HG03064 (cell line): ENCODE measurements at regions not wholly inside any gene's neighbourhood (a gene's known extent, or its start where the extent isn't known, plus 50 kb on each side); places are given as distances from the start of the nearest gene placed in this dataset.

Experiments used
- ATAC-seq: cut with Tn5 transposase; IDR thresholded peaks from one replicate; pipeline ENCODE4 v1.9.1; 2021; ENCODE audit warnings: low read depth; ENCODE audit not compliant: unreplicated experiment

DNA sequence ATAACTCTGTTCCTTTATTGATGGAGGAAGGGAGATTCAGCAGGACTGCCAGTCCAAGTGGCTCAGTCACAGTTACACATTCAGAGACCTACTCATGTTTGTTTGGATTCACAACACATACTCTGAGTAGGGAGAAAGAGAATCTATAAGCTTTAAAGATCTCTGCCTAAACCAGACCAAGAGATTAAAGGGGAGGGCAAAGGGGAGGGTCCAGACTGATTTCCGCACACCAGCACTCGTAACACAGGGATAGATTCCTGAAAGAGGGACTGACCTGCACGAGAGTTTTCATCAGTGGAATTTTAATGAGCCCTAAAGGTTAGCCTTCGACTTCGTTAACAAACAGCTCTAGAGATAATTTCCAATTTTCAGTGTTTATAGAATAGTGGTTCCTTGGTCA is 71.7 kb upstream of the PMFBP1 start:
- ATAC-seq, result no peak

DNA sequence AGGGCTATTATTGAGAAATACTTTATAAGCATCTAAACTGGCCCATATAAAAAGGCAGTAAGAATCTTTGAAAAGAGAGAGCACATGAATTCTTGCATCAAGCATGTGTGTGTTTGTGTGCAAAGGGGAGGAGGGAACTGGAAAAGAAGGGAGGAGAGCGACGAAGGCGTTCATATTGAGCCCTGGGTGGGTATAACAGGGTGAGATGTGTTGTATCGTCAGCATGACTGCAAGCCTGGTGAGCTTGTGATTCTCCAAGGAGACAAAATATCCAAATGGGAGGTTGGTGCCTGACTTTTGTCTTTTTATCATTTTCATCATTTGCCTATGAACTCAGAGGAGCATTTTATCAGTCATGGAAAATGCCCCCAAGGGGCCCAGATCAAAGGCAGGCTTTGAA is 70.8 kb upstream of the PMFBP1 start:
- ATAC-seq, result no peak

DNA sequence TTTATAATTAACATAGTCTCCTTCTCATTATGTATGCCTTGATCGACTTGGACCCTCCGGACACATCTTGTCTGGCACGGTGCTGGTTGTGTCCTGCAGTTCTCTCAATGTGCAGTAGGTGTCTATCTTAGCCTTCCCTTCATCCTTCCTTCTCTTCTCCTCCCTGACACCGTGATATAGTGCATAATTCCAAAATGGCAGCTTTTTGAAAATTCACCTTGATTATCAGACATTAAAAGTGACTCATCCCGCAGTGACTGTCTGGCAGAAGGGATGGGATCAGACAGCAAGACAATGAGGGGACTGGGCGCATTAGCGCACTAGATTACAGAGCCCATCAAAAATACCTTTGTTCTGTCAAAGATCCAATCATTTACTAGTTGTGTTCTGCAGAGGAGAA is 70.0 kb upstream of the PMFBP1 start:
- no peak for ATAC-seq

DNA sequence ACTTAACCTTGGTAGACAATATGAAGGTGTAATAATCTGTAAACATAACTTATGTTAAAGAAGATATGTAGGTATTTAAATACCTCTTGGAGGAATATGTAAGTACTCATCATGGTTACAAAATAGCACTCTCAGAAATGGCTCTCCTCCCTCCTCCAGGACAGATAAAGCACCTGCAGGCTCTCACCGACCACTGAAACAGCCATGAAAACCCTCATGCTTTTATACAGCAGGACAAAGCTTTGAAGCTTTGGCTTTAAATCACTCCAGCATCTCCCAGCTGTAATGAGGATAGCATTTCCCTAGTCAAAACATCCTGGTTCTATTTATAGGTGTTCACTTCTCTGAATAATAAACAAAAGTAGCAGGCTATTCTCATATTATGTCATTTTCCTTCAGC is 69.1 kb upstream of the PMFBP1 start:
- ATAC-seq, result no peak

DNA sequence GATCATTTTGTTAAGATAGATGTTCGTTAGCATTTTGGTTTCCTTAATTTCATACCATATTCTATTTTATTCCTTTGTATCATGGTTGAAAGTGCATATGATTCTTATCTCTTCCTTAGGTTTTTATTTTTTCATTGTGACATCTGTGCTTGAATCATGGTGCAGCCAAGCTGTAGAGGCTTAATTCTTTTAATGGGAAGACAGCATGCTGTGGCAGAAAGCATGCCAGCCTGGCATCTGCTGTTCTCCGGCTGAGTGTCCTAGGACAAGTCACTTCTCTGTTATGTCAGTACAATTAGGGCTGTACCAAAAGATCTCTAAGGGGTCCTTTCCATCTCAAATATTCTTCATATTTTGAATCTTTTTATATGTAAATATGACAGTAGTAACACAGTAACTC is 68.5 kb upstream of the PMFBP1 start:
- no peak for ATAC-seq

DNA sequence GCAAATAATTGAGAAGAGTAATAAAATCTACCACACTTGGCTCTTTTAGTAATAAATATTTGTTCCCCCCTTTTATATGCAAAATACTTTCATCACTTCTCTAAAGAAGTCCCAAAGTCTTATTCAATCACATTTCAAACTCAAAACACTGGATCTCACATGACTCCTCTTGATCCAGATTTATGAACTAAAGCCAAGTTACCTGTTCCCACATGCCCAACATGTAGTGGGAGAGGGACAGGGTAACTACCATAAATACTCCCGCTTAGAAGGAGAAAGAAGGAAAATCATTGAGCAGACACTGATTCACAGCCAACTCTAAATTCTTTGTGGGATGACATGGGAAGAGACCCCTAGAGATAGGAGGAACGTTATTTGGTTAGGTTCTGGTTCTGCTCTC is 64.9 kb upstream of the PMFBP1 start:
- ATAC-seq, result no peak

DNA sequence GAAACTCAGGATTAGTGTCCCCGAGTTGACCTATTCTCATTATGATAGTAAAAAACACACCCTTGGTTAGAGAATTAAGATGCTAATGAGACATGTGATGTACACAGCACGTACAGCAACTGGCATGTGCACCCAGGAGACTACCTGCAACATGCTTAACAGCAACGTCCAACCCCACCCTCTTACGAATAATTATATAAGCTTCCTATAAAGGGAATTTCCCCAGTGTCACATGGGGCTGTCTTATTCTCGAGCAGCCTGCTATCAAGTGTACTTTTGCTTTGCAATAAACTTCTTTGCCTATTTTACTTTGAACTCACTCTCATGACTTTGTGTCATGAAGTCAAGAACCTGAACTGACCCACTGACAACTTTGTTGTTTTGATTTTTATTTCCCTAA is 62.4 kb upstream of the PMFBP1 start:
- no peak for ATAC-seq

DNA sequence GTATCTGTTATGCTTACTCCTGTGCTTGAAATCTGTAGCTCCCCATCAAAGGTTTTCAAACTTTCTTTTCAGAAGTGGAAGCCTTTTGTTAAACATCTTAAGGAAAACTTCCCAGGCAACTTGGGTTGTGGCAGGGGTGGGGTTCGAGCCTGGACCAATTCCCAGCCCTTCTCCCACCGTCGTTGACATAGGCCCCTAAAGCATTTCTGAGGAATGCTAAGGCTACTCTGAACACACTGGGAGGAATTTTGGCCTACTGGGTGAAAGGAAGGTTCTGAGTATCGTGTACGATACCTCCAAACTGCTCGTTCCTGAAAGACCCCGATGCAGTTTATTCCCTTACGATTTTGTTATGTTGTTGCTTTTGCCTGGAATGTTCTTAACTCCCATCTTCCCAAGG is 56.1 kb upstream of the PMFBP1 start:
- ATAC-seq, result no peak

DNA sequence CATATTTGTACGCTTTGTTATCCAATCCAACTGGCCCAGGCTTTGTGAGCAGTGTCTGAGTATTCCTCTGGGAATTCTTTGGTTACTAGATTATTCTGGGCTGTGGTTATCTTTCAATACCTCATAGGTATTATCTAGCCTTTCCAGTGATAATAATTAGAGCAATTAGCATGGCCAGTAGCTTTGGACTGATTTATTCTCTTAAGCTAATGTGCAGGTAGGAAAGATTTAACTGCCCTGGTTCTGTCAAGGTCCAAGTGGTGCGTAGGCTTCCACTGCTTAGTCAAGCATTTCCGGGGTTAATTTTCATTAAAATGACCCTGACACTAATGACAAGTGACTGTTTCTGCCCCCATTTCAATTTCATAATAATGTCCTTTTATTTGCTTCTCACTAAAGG is 54.2 kb upstream of the PMFBP1 start:
- ATAC-seq, result no peak

DNA sequence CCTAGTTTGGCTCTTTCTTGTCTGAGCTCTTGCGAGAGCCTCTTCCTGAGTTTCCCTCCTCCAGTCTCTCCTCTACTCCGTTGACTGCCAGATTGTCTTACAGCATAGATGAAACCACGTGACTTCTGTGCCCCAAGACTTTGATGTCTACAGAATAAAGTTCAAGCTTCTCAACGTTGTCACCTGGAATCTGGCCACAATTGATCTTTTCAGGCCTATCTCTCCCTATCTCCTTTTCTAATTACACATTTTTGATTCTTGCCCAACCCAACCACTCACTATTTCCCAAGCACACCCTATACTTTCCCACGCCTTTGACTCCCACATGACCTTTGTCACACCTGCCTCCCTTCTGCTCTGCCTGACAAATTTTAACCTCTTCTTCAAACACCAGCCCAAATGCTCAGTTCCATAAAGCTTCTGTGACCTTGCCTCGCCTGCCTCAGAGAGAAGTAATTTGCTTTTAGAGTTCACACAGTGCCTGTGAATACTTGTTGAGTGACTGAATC is 52.4 kb upstream of the PMFBP1 start:
- no peak for ATAC-seq

DNA sequence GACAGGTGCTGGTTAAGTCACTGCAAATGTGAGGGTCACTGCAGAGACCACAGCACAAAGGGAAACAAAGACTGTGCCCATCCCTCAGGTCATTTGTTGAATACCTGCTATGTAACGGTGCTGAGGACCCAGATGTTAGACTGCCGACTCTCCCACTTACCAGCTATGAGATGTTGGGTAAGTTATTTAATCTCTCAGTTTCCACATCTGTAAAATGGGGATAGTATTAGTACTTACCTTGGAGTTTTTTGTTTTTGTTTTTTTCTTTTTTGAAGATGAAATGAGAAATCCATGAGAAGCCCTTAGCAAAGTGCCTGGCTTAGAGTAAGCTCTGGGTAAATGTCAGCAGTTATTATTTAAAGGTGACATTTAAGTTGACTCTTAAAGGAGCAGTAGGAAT is 50.5 kb upstream of the PMFBP1 start:
- ATAC-seq, result no peak
